WTC11 (cell line): ENCODE measurements at regions not wholly inside any gene's neighbourhood (a gene's known extent, or its start where the extent isn't known, plus 50 kb on each side); places are given as distances from the start of the nearest gene placed in this dataset.

Experiments
- ATAC-seq: fragments of 200-7000 bp; cut with Tn5 transposase; 2 replicates; pipeline ENCODE4 v1.10.0; 2021; ENCODE audit warnings: mild to moderate bottlenecking, moderate library complexity
- CTCF ChIA-PET: fragments of 300-600 bp; sonication (Branson Sonifier 250); formaldehyde crosslinking; loops from one replicate; lab custom pipeline; 2021; ENCODE audit warnings: antibody characterized with exemption; lab: Charles Lee
- POLR2A ChIA-PET: fragments of 350-600 bp; sonication (Branson Sonifier 250); formaldehyde crosslinking; loops from one replicate; lab custom pipeline; 2021; ENCODE audit warnings: antibody characterized with exemption; lab: Charles Lee
- DNase-seq: peaks from one replicate; pipeline ENCODE4 v3.0.0; 2021; ENCODE audit warnings: low spot score
- H3K27ac Mint-ChIP-seq: 2 replicates; pipeline ENCODE4 v1.8.0; 2021; ENCODE audit warnings: mixed read lengths
- H3K27me3 Mint-ChIP-seq: 2 replicates; pipeline ENCODE4 v1.8.0; 2021; ENCODE audit warnings: low read depth, mild to moderate bottlenecking, moderate library complexity, mixed read lengths
- H3K36me3 Mint-ChIP-seq: 2 replicates; pipeline ENCODE4 v1.8.0; 2021; ENCODE audit warnings: mixed read lengths
- H3K4me1 Mint-ChIP-seq: 2 replicates; pipeline ENCODE4 v1.8.0; 2022; ENCODE audit warnings: mixed read lengths
- H3K4me3 Mint-ChIP-seq: 2 replicates; pipeline ENCODE4 v1.8.0; 2021; ENCODE audit warnings: mild to moderate bottlenecking, moderate library complexity, mixed read lengths
- H3K9me3 Mint-ChIP-seq: 2 replicates; pipeline ENCODE4 v1.8.0; 2021; ENCODE audit warnings: mixed read lengths
- FOXP4 ChIP-seq: sonication (generic); formaldehyde crosslinking; IDR thresholded peaks from 2 replicates; pipeline ENCODE4 v1.8.0; 2022; ENCODE audit warnings: mild to moderate bottlenecking, missing genetic modification reagents
- GABPB1 ChIP-seq: sonication (generic); formaldehyde crosslinking; IDR thresholded peaks from 2 replicates; pipeline ENCODE4 v1.8.1; 2023; ENCODE audit warnings: mild to moderate bottlenecking, missing genetic modification reagents
- GRHL2 ChIP-seq: fragments of 250-450 bp; sonication (Bioruptor Pico); IDR thresholded peaks from 2 replicates; pipeline ENCODE4 v1.8.0; 2022; ENCODE audit warnings: mild to moderate bottlenecking, moderate library complexity; ENCODE audit not compliant: insufficient replicate concordance, severe bottlenecking
- HMGA2 ChIP-seq: fragments of 250-450 bp; sonication (Bioruptor Pico); IDR thresholded peaks from 2 replicates; pipeline ENCODE4 v1.4.0; 2021; ENCODE audit warnings: mild to moderate bottlenecking, moderate library complexity
- MYBL2 ChIP-seq: sonication (generic); formaldehyde crosslinking; IDR thresholded peaks from 2 replicates; pipeline ENCODE4 v1.8.1; 2023; ENCODE audit warnings: mild to moderate bottlenecking, moderate library complexity, missing genetic modification reagents
- OVOL2 ChIP-seq: fragments of 250-450 bp; sonication (Bioruptor Pico); IDR thresholded peaks from 2 replicates; pipeline ENCODE4 v1.9.0; 2021; ENCODE audit warnings: mild to moderate bottlenecking, borderline replicate concordance
- RELA ChIP-seq: sonication (generic); formaldehyde crosslinking; IDR thresholded peaks from 2 replicates; pipeline ENCODE4 v1.8.1; 2022; ENCODE audit warnings: missing genetic modification reagents, mild to moderate bottlenecking, borderline replicate concordance
- SMAD4 ChIP-seq: sonication (generic); formaldehyde crosslinking; IDR thresholded peaks from 2 replicates; pipeline ENCODE4 v1.8.0; 2022; ENCODE audit warnings: mild to moderate bottlenecking, missing genetic modification reagents
- ZBTB43 ChIP-seq: sonication (generic); formaldehyde crosslinking; IDR thresholded peaks from 2 replicates; pipeline ENCODE4 v1.8.1; 2023; ENCODE audit warnings: mild to moderate bottlenecking, missing genetic modification reagents
- ZNF232 ChIP-seq: sonication (generic); formaldehyde crosslinking; IDR thresholded peaks from 2 replicates; pipeline ENCODE4 v1.8.0; 2022; ENCODE audit warnings: mild to moderate bottlenecking, missing genetic modification reagents
- ZNF281 ChIP-seq: sonication (generic); formaldehyde crosslinking; IDR thresholded peaks from 2 replicates; pipeline ENCODE4 v1.8.0; 2023; ENCODE audit warnings: mild to moderate bottlenecking, missing genetic modification reagents
- ZNF423 ChIP-seq: fragments of 250-450 bp; sonication (Bioruptor Pico); IDR thresholded peaks from 2 replicates; pipeline ENCODE4 v2.1.2; 2022; ENCODE audit warnings: mild to moderate bottlenecking, moderate library complexity
- ZSCAN18 ChIP-seq: fragments of 250-450 bp; sonication (Bioruptor Pico); IDR thresholded peaks from 2 replicates; pipeline ENCODE4 v2.1.2; 2022; ENCODE audit warnings: mild to moderate bottlenecking, moderate library complexity
- TF ChIP-seq, protein P1 (sequence below): fragments of 250-450 bp; sonication (Bioruptor Pico); IDR thresholded peaks from 2 replicates; pipeline ENCODE4 v1.9.0; 2021; ENCODE audit warnings: mild to moderate bottlenecking
- TF ChIP-seq, protein P2 (sequence below): sonication (generic); formaldehyde crosslinking; IDR thresholded peaks from 2 replicates; pipeline ENCODE4 v1.8.1; 2023; ENCODE audit warnings: mild to moderate bottlenecking, moderate library complexity, missing genetic modification reagents
- TF ChIP-seq, protein P3 (sequence below): sonication (generic); formaldehyde crosslinking; IDR thresholded peaks from 2 replicates; pipeline ENCODE4 v1.8.0; 2022; ENCODE audit warnings: missing genetic modification reagents
- TF ChIP-seq, protein P4 (sequence below): sonication (generic); formaldehyde crosslinking; IDR thresholded peaks from 2 replicates; pipeline ENCODE4 v1.8.1; 2023; ENCODE audit warnings: mild to moderate bottlenecking, missing genetic modification reagents, moderate library complexity
- TF ChIP-seq, protein P5 (sequence below): sonication (generic); formaldehyde crosslinking; IDR thresholded peaks from 2 replicates; pipeline ENCODE4 v1.8.1; 2022; ENCODE audit warnings: mild to moderate bottlenecking, missing genetic modification reagents, moderate library complexity, borderline replicate concordance

DNA sequence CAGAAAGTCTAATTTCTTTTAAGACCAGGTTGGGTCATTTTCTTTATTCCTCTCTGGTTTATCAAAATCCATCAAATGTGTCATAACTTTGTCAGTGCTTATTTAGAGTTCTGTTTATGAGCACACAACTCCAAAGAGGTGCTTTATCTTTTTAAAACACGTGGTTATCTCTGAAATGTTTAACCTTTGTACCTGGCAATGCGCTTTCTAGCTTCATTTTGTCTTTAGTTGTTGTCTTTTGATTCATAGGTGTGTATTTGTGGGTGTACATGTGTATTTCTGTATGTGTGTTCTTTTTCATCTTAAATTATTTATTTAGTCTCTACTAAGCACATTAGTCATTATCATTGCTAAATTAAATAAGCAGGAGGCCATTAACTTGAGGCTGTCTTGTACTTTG, 251.4 kb downstream of the JRKL start (continued):
- TF ChIP-seq, protein P1, sequence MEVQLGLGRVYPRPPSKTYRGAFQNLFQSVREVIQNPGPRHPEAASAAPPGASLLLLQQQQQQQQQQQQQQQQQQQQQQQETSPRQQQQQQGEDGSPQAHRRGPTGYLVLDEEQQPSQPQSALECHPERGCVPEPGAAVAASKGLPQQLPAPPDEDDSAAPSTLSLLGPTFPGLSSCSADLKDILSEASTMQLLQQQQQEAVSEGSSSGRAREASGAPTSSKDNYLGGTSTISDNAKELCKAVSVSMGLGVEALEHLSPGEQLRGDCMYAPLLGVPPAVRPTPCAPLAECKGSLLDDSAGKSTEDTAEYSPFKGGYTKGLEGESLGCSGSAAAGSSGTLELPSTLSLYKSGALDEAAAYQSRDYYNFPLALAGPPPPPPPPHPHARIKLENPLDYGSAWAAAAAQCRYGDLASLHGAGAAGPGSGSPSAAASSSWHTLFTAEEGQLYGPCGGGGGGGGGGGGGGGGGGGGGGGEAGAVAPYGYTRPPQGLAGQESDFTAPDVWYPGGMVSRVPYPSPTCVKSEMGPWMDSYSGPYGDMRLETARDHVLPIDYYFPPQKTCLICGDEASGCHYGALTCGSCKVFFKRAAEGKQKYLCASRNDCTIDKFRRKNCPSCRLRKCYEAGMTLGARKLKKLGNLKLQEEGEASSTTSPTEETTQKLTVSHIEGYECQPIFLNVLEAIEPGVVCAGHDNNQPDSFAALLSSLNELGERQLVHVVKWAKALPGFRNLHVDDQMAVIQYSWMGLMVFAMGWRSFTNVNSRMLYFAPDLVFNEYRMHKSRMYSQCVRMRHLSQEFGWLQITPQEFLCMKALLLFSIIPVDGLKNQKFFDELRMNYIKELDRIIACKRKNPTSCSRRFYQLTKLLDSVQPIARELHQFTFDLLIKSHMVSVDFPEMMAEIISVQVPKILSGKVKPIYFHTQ (CRISPR knock-in tag), result no peak
- TF ChIP-seq RELA (CRISPR knock-in tag) (no peak), ZBTB43 (CRISPR knock-in tag) (no peak), ZSCAN18 (CRISPR knock-in tag) (no peak), ZNF423 (no peak)

- H3K27ac Mint-ChIP-seq, result no peak overlapping the region
- ATAC-seq (no peak), DNase-seq (no peak)
- 0 out of 2 replicates have a peak, but pooled peaks cover 2% of the 10 kb centered on the region for H3K27me3 Mint-ChIP-seq
- H3K36me3 Mint-ChIP-seq, result peaks cover 36% of the 10 kb centered on the region
- ChIA-PET CTCF (no interaction called here), POLR2A (no interaction called here)
- H3K4me1 Mint-ChIP-seq, result peaks cover 26% of the 10 kb centered on the region
- peaks cover 41% of the 10 kb centered on the region for H3K9me3 Mint-ChIP-seq
- no peak overlapping the region for H3K4me3 Mint-ChIP-seq
- TF ChIP-seq, protein P2, sequence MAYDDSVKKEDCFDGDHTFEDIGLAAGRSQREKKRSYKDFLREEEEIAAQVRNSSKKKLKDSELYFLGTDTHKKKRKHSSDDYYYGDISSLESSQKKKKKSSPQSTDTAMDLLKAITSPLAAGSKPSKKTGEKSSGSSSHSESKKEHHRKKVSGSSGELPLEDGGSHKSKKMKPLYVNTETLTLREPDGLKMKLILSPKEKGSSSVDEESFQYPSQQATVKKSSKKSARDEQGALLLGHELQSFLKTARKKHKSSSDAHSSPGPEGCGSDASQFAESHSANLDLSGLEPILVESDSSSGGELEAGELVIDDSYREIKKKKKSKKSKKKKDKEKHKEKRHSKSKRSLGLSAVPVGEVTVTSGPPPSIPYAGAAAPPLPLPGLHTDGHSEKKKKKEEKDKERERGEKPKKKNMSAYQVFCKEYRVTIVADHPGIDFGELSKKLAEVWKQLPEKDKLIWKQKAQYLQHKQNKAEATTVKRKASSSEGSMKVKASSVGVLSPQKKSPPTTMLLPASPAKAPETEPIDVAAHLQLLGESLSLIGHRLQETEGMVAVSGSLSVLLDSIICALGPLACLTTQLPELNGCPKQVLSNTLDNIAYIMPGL (CRISPR knock-in tag), result no peak
- TF ChIP-seq, protein P3, sequence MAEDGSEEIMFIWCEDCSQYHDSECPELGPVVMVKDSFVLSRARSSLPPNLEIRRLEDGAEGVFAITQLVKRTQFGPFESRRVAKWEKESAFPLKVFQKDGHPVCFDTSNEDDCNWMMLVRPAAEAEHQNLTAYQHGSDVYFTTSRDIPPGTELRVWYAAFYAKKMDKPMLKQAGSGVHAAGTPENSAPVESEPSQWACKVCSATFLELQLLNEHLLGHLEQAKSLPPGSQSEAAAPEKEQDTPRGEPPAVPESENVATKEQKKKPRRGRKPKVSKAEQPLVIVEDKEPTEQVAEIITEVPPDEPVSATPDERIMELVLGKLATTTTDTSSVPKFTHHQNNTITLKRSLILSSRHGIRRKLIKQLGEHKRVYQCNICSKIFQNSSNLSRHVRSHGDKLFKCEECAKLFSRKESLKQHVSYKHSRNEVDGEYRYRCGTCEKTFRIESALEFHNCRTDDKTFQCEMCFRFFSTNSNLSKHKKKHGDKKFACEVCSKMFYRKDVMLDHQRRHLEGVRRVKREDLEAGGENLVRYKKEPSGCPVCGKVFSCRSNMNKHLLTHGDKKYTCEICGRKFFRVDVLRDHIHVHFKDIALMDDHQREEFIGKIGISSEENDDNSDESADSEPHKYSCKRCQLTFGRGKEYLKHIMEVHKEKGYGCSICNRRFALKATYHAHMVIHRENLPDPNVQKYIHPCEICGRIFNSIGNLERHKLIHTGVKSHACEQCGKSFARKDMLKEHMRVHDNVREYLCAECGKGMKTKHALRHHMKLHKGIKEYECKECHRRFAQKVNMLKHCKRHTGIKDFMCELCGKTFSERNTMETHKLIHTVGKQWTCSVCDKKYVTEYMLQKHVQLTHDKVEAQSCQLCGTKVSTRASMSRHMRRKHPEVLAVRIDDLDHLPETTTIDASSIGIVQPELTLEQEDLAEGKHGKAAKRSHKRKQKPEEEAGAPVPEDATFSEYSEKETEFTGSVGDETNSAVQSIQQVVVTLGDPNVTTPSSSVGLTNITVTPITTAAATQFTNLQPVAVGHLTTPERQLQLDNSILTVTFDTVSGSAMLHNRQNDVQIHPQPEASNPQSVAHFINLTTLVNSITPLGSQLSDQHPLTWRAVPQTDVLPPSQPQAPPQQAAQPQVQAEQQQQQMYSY (CRISPR knock-in tag), result no peak
- TF ChIP-seq FOXP4 (CRISPR knock-in tag) (no peak), HMGA2 (CRISPR knock-in tag) (no peak), GRHL2 (CRISPR knock-in tag) (no peak), GABPB1 (no peak), ZNF281 (no peak), MYBL2 (no peak), ZNF232 (no peak), SMAD4 (CRISPR knock-in tag) (no peak), OVOL2 (CRISPR knock-in tag) (no peak)
- TF ChIP-seq, protein P4, sequence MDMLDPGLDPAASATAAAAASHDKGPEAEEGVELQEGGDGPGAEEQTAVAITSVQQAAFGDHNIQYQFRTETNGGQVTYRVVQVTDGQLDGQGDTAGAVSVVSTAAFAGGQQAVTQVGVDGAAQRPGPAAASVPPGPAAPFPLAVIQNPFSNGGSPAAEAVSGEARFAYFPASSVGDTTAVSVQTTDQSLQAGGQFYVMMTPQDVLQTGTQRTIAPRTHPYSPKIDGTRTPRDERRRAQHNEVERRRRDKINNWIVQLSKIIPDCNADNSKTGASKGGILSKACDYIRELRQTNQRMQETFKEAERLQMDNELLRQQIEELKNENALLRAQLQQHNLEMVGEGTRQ, result no peak
- TF ChIP-seq, protein P5, sequence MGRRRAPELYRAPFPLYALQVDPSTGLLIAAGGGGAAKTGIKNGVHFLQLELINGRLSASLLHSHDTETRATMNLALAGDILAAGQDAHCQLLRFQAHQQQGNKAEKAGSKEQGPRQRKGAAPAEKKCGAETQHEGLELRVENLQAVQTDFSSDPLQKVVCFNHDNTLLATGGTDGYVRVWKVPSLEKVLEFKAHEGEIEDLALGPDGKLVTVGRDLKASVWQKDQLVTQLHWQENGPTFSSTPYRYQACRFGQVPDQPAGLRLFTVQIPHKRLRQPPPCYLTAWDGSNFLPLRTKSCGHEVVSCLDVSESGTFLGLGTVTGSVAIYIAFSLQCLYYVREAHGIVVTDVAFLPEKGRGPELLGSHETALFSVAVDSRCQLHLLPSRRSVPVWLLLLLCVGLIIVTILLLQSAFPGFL, result no peak
Observed at GRCh38 chr11:96642583-96642982, 252.8 kb downstream of the JRKL start.
